ENCODE measurements at regions not wholly inside any gene's neighbourhood (a gene's known extent, or its start where the extent isn't known, plus 50 kb on each side); places are given as distances from the start of the nearest gene placed in this dataset.

- in situ Hi-C loops (cut with HindIII; ENCODE audit: low sequenced_read_pairs) = no loop called here
Measured at GRCh38 chr3:181764544-181764943, 52.8 kb downstream of the SOX2 start.

DNA sequence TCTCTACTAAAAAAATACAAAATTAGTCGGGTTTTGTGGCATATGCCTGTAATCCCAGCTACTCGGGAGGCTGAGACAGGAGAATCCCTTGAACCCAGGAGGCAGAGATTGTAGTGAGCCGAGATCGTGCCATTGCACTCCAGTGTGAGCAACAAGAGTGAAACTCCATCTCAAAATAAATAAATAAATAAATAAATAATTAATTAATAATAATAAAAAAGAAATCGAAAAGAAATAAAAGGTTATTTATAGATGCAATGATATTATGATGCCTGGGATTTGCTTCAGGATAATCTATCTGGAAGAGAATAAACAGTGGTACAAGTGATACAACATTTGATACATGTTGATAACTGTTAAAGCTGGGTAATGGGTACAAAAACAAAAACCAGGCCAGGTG is 58.6 kb downstream of the SOX2 start:
- in situ Hi-C loops (cut with HindIII; ENCODE audit: low sequenced_read_pairs) = no loop called here

GRCh38 chr3:181771120-181771519 is 59.4 kb downstream of the SOX2 start:
- in situ Hi-C loops (cut with HindIII; ENCODE audit: low sequenced_read_pairs) = no loop called here

- in situ Hi-C loops (cut with HindIII; ENCODE audit: low sequenced_read_pairs) = no loop called here
Measured at GRCh38 chr3:181772166-181772565, 60.4 kb downstream of the SOX2 start.

GRCh38 chr3:181773921-181774320 is 62.2 kb downstream of the SOX2 start:
- in situ Hi-C loops (cut with HindIII; ENCODE audit: low sequenced_read_pairs) = no loop called here

DNA sequence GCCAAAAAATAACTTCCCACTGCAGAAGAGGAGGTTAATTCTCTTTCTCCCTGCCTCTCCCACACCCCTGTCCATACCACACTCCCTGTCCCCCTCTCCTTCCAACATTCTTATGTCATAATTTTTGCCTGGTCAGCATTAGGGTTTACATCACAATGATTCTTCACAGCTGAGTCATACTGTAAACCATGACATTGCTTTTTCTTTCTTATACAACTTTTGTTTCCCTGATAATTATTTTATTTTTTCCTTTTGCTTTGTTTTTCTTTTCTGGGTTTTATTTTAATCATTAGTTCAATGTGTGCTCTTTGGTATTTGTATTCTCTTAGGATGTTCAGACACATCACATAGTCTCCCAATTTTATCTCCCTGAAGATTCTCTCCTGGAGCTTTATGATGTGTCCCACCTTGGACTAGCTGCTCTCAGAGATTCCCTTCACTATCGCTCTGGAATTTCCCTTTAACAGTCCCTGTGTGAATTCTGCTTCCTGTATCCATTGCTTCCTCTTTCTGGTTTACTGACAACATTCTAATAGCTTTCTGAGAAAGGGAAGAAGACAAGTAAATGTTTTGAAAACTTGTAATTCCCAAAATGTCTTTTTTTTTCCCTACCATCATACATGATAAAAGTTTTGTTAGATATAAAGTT is 70.7 kb downstream of the SOX2 start:
- in situ Hi-C loops (cut with HindIII; ENCODE audit: low sequenced_read_pairs) = no loop called here

DNA sequence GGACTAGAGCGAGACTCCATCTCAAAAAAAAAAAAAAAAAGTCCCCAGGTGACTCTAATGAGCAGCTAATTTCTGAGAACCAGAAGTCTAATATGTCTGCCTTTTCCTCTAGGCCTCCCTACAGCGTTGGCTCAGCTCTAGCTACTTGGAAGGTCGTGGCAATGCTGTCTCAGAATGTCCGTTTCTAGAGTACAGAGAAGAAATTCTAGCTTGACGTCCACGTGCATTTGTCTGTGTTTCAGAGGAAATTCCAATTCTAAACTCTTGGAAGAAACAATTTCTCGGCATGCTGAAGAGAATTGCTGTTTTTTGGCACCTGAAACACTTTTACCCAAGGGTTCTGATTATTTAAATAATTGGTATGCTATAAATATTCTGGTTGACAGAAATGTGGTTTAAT is 78.8 kb downstream of the SOX2 start:
- in situ Hi-C loops (cut with HindIII; ENCODE audit: low sequenced_read_pairs) = no loop called here

DNA sequence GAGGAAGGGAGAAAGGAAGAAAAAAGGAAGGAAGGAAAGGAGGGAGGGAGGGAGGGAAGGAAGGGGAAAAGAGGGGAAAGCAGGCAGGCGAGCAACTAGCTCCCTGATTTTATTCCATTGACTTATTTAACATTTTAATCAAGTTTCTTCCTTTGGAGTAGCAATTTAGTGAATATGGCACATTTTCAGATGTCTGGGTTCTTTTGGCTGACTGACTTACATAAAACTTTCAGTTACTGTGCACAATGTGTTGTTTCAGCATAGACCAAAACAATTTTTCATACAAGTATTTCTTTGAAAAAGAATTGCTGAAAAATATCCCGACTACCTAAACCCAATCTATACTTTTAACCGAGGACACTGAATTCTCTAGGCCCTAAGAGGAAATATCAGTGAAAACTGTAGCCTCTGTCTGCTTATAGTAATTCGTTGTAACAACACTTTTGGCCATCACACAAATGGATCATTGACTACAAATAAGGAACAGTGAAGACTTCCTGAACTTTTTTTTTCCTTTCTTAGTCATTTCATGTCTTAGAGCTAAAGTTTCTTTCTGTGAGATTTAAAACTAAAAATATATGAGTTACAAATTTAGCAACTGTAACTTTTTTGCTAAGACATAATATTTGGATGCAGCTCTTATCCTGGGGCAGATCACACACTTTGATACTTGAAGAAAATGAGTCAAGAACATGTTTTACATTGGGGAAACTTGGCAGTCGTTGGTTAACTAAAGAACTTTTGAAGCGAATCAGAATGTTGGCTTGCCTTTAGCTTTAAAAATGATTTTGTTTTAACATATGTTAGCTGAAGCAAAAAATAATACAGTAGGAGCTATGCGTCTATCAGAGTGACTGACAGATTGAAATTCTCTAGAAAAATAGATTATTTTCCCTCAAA is 79.6 kb downstream of the SOX2 start:
- in situ Hi-C loops (cut with HindIII; ENCODE audit: low sequenced_read_pairs) = no loop called here

- in situ Hi-C loops (cut with HindIII; ENCODE audit: low sequenced_read_pairs) = no loop called here
Measured at GRCh38 chr3:181793006-181793405, 81.3 kb downstream of the SOX2 start.

GRCh38 chr3:181794011-181794790 is 82.5 kb downstream of the SOX2 start:
- in situ Hi-C loops (cut with HindIII; ENCODE audit: low sequenced_read_pairs) = no loop called here

DNA sequence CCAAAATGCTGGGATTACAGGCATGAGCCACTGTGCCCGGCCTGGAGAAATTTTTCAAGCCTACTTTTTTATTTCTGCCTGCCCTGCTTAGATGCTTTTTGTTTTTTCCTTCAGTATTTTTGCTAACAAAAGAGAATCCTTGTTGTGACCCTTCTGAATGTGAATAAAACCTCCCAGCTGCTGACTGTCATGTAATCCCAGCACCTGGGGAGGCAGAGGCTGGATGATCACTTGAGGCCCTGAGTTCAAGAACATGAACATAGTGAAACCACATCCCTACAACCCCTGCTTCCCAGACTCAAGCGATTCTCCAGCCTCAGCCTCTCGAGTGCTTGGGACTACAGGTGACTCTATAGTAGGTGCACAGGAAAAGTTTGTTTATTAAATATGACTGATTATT is 84.9 kb downstream of the SOX2 start:
- in situ Hi-C loops (cut with HindIII; ENCODE audit: low sequenced_read_pairs) = no loop called here

GRCh38 chr3:181797431-181797830 is 85.7 kb downstream of the SOX2 start:
- in situ Hi-C loops (cut with HindIII; ENCODE audit: low sequenced_read_pairs) = no loop called here

- in situ Hi-C loops (cut with HindIII; ENCODE audit: low sequenced_read_pairs) = no loop called here
Measured at GRCh38 chr3:181805703-181806102, 94.0 kb downstream of the SOX2 start.

- in situ Hi-C loops (cut with HindIII; ENCODE audit: low sequenced_read_pairs) = no loop called here
Measured at GRCh38 chr3:181808053-181808452, 96.3 kb downstream of the SOX2 start.

- in situ Hi-C loops (cut with HindIII; ENCODE audit: low sequenced_read_pairs) = no loop called here
Measured at GRCh38 chr3:181823716-181824115, 112.0 kb downstream of the SOX2 start.

DNA sequence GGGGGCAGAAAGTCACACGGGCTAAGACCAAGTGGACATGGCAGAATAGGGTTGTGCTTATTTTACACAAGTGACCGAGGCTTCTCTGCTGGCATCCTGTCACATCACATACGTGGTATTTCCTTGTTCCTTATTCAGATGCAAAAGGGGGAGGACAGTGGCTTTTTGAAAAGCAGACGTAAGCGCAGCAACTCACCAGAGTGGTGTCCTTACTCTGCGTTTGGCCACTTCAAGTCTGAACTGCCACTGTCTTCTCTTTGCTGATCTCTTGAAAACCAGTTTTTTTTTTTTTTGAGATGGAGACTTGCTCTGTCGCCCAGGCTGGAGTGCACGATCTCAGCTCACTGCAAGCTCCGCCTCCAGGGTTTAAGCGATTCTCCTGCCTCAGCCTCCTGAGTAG is 113.2 kb downstream of the SOX2 start:
- in situ Hi-C loops (cut with HindIII; ENCODE audit: low sequenced_read_pairs) = no loop called here

DNA sequence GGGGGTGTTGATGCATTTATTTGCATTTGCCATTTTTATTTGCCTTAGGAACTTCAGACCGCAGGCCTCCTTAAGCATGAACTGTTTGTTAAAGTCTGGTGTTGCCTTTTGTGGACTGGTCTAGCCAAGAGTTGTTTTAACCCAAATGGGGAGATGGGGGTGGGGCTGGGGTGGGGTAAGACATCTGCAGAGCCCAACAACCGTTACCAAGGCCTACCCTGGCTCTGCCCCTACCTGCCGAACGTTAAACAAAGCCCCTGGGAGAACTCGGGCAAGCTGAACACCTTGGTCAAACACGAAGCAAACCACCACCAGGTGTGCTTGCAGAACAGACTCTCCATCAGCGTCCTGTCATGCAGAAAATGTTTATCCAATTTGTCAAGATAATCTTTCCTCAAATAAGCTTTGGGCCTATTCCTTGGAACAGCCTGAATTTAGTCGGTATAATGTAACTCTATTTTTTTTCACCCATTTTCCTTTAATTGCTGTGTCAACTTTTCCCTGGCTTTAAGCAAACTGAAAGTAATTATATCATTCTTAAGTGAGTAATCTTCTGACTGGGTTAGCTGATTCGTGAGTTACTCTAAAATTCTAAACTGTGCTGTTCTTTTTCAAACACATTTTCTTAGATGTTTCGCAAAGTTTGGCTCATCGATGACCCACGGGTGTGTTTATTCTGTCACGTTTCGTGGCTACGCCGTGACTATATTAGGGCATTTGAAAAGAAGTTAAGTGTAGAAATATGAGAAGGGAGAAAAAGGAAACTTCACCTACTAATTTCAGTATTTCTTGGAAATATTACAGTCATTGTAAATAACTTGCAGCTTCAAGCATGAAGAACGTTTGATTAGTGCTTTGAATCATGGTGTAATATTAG is 127.6 kb downstream of the SOX2 start:
- in situ Hi-C loops (cut with HindIII; ENCODE audit: low sequenced_read_pairs) = no loop called here

GRCh38 chr3:181839916-181840297 is 128.2 kb downstream of the SOX2 start:
- in situ Hi-C loops (cut with HindIII; ENCODE audit: low sequenced_read_pairs) = no loop called here

DNA sequence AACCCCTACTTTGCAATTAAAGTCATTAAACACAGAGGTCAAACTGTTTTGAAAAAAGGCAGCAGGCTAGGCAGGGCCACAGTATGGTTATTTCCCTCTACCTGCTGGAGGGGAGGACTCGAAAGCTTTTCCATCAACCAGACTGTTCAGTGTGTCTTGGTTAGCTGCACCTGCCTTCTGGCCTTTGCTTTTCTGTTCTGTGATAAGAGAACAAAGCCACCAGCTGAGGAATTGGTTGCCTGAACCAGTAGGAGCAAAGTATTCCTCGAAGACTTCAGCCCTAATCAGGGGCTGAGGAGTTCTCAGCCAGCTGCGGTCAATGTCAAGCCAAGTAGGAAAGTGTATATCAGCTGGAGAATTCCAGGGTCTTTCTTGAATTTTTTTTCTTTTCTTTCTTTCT is 132.5 kb downstream of the SOX2 start:
- in situ Hi-C loops (cut with HindIII; ENCODE audit: low sequenced_read_pairs) = no loop called here

DNA sequence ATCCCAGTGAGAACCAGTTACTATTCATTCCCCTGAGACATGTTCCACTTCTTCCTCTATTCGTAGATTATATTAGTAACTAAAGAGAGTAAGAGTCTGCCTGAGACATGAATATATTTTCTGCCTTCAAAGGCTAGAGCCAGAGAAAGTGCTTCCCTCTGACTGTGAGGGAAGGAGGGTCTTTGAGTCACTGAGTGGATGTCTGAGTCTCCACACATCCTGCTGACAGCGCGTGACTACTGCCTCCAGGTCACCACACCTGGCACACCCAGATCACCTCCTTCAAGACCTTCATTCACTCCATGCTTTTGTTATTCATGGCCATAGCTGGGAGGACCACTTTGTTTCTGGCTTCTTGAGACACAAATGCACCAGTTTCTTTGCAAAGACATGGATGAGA is 135.6 kb downstream of the SOX2 start:
- in situ Hi-C loops (cut with HindIII; ENCODE audit: low sequenced_read_pairs) = no loop called here

DNA sequence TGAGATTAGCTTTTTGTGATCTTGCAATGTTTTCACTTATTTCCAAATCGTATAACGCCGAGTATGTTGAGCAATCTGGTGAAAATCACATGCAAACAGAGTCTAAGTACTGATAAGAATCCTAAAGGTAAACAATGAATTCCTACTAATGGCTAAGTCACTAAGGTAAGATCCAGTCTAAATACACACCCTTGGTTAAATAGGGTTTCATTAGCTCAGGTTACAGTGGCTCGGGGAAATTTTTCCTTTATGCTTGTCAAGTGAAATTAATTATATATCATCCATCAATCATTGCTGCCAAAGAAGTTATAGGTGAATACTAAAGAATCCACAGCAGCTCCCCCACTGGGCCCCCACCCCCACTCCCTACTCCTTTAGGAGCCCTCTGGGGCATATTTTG is 139.3 kb downstream of the SOX2 start:
- in situ Hi-C loops (cut with HindIII; ENCODE audit: low sequenced_read_pairs) = no loop called here

Measured in endothelial cell of hepatic sinusoid (primary cell).